ENCODE measurements at regions not wholly inside any gene's neighbourhood (a gene's known extent, or its start where the extent isn't known, plus 50 kb on each side); places are given as distances from the start of the nearest gene placed in this dataset.

- TF ChIP-seq CTCF (IDR thresholded peaks at IDR 0.05) (no peak), POLR2A (IDR thresholded peaks at IDR 0.05) (no peak)
- H3K27me3 ChIP-seq, result no peaks in the 10 kb centered on the region
- 77% methylated on average over 5 of the region's 5 CpGs for WGBS, 2 donors
- no peak for DNase-seq
- no peaks in the 10 kb centered on the region for H3K9me3 ChIP-seq
- no peak overlapping the region for H3K4me3 ChIP-seq
- H3K36me3 ChIP-seq (ENCODE audit: low read depth, missing control alignments), result no peaks in the 10 kb centered on the region
- no peaks in the 10 kb centered on the region for H3K4me1 ChIP-seq
- H3K27ac ChIP-seq, result no peak overlapping the region
- intact Hi-C loops (cut with DNase I; ENCODE audit: low total_unique reads), result no loop called here
Measured at GRCh38 chr7:131061158-131061557, 266.5 kb upstream of the MKLN1 start.

- no peak for DNase-seq
- Histone ChIP-seq H3K9me3 (no peaks in the 10 kb centered on the region), H3K27me3 (no peaks in the 10 kb centered on the region), H3K27ac (no peak overlapping the region), H3K4me3 (no peak overlapping the region), H3K36me3 (ENCODE audit: low read depth, missing control alignments) (no peaks in the 10 kb centered on the region), H3K4me1 (no peaks in the 10 kb centered on the region)
- intact Hi-C loops (cut with DNase I; ENCODE audit: low total_unique reads), result no loop called here
- TF ChIP-seq CTCF (IDR thresholded peaks at IDR 0.05), result no peak
- TF ChIP-seq POLR2A (IDR thresholded peaks at IDR 0.05), result no peak
- WGBS, 2 donors, result 79 to 80% methylated on average over 4 of the region's 4 CpGs
Measured at GRCh38 chr7:131061818-131062217, 265.9 kb upstream of the MKLN1 start.

DNA sequence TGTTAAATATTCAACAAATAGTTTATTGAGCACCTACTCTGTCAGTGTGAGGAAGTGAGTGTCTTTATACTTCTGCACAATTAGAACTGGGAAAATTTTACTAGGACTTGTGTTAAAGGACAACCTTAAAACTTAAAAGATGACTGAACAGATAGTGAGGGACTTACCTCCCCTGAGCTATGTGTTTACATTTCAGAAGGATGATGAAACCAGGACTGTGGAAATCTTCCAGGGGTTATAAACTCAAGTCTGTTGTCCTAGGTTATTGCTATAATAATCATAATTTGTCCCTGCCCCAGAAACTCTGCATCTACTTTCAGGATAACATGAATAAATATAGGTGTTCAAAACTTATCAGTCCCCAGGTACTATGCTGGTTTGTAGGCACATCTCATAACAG lies 261.0 kb upstream of the MKLN1 start:
- H3K27me3 ChIP-seq, result no peaks in the 10 kb centered on the region
- TF ChIP-seq CTCF (IDR thresholded peaks at IDR 0.05), result no peak
- no peak for TF ChIP-seq POLR2A (IDR thresholded peaks at IDR 0.05)
- DNase-seq, result no peak
- peak overlapping the region in 1 of 2 donors; percentile 27 for H3K27ac ChIP-seq
- H3K4me1 ChIP-seq, result peaks cover 11% of the 10 kb centered on the region
- H3K9me3 ChIP-seq, result no peaks in the 10 kb centered on the region
- no peaks in the 10 kb centered on the region for H3K36me3 ChIP-seq (ENCODE audit: low read depth, missing control alignments)
- no peak overlapping the region for H3K4me3 ChIP-seq
- intact Hi-C loops (cut with DNase I; ENCODE audit: low total_unique reads), result no loop called here

DNA sequence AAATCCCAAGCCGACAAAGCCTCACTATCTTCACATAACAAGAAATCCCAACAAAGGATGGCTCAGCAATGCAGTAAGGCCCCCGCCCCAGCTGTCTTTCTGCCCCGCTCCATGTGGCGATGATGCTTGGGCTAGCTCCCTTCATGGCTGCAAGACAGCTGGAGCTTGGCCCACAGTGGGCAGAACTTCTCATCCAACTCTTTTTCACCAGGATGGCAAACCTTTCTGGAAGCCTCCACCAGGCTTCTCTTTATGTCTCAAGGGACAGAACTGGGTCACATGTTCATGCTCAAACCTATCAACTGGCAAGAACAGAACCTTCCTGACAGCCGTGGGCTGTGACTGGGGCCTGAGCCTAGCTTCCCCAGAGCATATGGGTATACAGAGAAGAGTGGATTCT lies 260.5 kb upstream of the MKLN1 start:
- no peak for DNase-seq
- intact Hi-C loops (cut with DNase I; ENCODE audit: low total_unique reads), result no loop called here
- Histone ChIP-seq H3K27ac (peak overlapping the region in 1 of 2 donors; percentile 27), H3K9me3 (no peaks in the 10 kb centered on the region), H3K27me3 (no peaks in the 10 kb centered on the region), H3K36me3 (ENCODE audit: low read depth, missing control alignments) (no peaks in the 10 kb centered on the region), H3K4me3 (no peak overlapping the region), H3K4me1 (peaks cover 16% of the 10 kb centered on the region)
- WGBS, 2 donors, result 55 to 77% methylated on average over 4 to 5 of the region's 5 CpGs
- TF ChIP-seq CTCF (IDR thresholded peaks at IDR 0.05), result no peak
- no peak for TF ChIP-seq POLR2A (IDR thresholded peaks at IDR 0.05)

DNA sequence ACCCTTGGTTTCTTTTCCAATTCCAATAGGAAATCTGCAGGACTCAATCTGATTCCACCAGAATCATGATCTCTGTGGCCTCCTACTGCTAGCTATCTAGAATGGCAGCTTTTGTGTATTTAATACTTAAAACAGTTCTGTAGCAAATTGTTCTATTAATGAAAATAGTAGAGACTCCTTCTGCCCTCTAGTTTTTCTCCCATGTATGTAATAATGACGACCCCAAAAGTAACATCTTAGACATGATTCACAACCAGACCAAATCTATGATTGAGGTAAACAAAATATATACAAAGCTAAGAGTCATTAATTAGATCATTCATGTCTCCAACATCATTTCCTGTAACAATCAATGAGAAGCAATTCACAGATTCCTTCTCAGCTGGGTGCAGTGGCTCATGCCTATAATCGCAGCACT lies 259.1 kb upstream of the MKLN1 start:
- Histone ChIP-seq H3K36me3 (ENCODE audit: low read depth, missing control alignments) (no peaks in the 10 kb centered on the region), H3K27me3 (no peaks in the 10 kb centered on the region), H3K4me1 (peaks cover 24% of the 10 kb centered on the region), H3K27ac (peak overlapping the region; percentile 24 to 36), H3K9me3 (no peaks in the 10 kb centered on the region), H3K4me3 (no peak overlapping the region)
- TF ChIP-seq POLR2A (IDR thresholded peaks at IDR 0.05) (no peak), CTCF (IDR thresholded peaks at IDR 0.05) (peak in 1 of 3 experiments; percentile 23)
- intact Hi-C loops (cut with DNase I; ENCODE audit: low total_unique reads), result no loop called here
- 38 to 39% methylated on average over 2 of the region's 2 CpGs for WGBS, 2 donors
- DNase-seq, result no peak

All from testis (tissue), 2 donors.